ENCODE measurements at regions not wholly inside any gene's neighbourhood (a gene's known extent, or its start where the extent isn't known, plus 50 kb on each side); places are given as distances from the start of the nearest gene placed in this dataset.
"Not testable (repeated sequence)": the region's sequence is repeated elsewhere in the genome, so short reads cannot be mapped to it uniquely, and the experiment has no call there.

DNA sequence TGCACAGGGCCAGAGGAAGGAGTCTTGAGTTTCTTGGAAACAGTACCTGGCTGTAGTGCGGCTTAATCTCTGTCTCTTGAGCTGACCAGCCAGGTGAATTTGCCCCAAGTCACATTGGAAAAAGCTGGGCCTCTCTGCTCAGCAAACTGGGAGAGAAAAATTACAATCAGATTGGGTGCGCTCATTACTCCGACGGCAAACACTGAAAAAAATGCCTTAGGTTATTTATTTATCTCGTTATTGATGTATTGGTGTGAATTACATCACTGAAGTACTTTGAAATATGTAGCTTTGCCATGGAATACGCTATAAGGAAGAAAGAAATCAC, 4493.4 kb upstream of the OR11H1 start:
- CTCF ChIA-PET (ENCODE audit: low intra/inter-chr PET ratio); intact Hi-C loops (cut with micrococcal nuclease): not testable (repeated sequence)

DNA sequence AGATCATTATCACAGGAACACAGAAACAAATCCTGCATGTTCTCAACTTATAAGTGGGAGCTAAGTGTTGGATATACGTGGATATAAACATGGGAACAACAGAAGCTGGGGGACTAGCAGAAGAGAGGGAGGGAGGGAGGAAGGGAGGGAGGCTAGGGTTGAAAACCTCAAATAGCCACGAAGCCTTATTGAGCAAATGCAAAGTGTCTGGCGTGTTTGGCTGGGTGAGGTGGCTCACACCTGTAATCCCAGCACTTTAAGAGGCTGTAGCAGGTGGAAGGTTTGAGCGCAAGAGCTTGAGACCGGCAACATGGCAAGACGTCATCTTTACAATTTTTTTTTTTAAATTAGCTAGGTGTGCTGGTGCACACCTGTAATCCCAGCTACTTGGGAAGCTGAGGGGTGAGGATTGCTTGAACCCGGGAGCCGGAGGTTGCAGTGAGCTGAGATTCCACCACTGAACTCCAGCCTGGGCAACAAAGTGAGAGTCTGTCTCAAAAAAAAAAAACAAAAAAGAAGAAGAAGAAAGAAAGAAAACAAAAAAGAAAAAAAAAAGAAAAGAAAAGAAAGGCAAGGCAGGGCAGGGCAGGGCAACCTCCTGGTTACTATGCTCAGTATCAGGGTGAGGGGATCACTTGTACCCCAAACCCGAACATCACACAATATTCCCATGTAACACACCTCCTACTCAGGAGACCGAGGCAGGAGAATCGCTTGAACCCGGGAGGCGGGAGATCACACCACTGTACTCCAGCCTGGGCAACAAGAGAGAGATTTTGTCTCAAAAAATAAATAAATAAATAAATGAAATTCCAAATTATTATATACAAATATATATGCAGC, 4492.7 kb upstream of the OR11H1 start:
- H3K79me2 ChIP-seq (ENCODE audit: control insufficient read depth, insufficient read depth, low read length); H3K4me3 ChIP-seq; BruUV-seq (replicated peaks); H3K4me1 ChIP-seq (replicated peaks in 1 of 2; ENCODE audit: control insufficient read depth in 2 of 2, insufficient read depth in 2 of 2, low read length in 2 of 2); CTCF ChIA-PET (ENCODE audit: low intra/inter-chr PET ratio); H3K9me3 ChIP-seq (replicated peaks; ENCODE audit: control insufficient read depth, insufficient read depth, low read depth, low read length); H2AFZ ChIP-seq (ENCODE audit: low read depth, low read length); intact Hi-C loops (cut with micrococcal nuclease); H4K20me1 ChIP-seq (replicated peaks; ENCODE audit: control insufficient read depth, insufficient read depth, low read length); POLR2A ChIA-PET; H3K9ac ChIP-seq (ENCODE audit: insufficient read depth in 1 of 2, low read depth in 2 of 2, low read length in 2 of 2); FAIRE-seq; H3K4me2 ChIP-seq (ENCODE audit: insufficient read depth, low read length); in situ Hi-C loops (cut with MboI); H3K27ac ChIP-seq (ENCODE audit: extremely low read depth, low read depth, low read length); H3K27me3 ChIP-seq (ENCODE audit: control insufficient read depth in 2 of 2, insufficient read depth in 2 of 2, low read length in 2 of 2); H3K36me3 ChIP-seq (ENCODE audit: control insufficient read depth, insufficient read depth, low read length); H3K9me1 ChIP-seq (ENCODE audit: control insufficient read depth, insufficient read depth, low read length): not testable (repeated sequence)
- peak in 1 of 4 experiments; percentile 13 for DNase-seq (ENCODE audit: extremely low read depth in 1 of 4, low spot score in 3 of 4)
- 2% methylated on average over 13 of the region's 13 CpGs for WGBS (ENCODE audit: insufficient coverage, low coverage, missing lambda C conversion rate)
- ATAC-seq = 0 out of 3 replicates have a peak, but pooled peaks have one; percentile 24

More for the DNA sequence above, 4493.4 kb upstream of the OR11H1 start:
- H3K27ac ChIP-seq (ENCODE audit: extremely low read depth, low read depth, low read length); H3K79me2 ChIP-seq (ENCODE audit: control insufficient read depth, insufficient read depth, low read length); H4K20me1 ChIP-seq (replicated peaks; ENCODE audit: control insufficient read depth, insufficient read depth, low read length); H3K9ac ChIP-seq (ENCODE audit: insufficient read depth in 1 of 2, low read depth in 2 of 2, low read length in 2 of 2); H3K9me1 ChIP-seq (ENCODE audit: control insufficient read depth, insufficient read depth, low read length); POLR2A ChIA-PET; H3K4me1 ChIP-seq (replicated peaks in 1 of 2; ENCODE audit: control insufficient read depth in 2 of 2, insufficient read depth in 2 of 2, low read length in 2 of 2); FAIRE-seq; H3K4me3 ChIP-seq; H3K27me3 ChIP-seq (ENCODE audit: control insufficient read depth in 2 of 2, insufficient read depth in 2 of 2, low read length in 2 of 2); H2AFZ ChIP-seq (ENCODE audit: low read depth, low read length); ATAC-seq; H3K9me3 ChIP-seq (replicated peaks; ENCODE audit: control insufficient read depth, insufficient read depth, low read depth, low read length); DNase-seq (ENCODE audit: extremely low read depth in 1 of 4, low spot score in 3 of 4); H3K4me2 ChIP-seq (ENCODE audit: insufficient read depth, low read length); H3K36me3 ChIP-seq (ENCODE audit: control insufficient read depth, insufficient read depth, low read length); BruUV-seq (replicated peaks): not testable (repeated sequence)
- in situ Hi-C loops (cut with MboI) = loop anchor here (5.0 kb wide), 1 partner anchor 652 kb away; no protein-coding TSS in a partner anchor
- 1% methylated on average over 6 of the region's 6 CpGs for WGBS (ENCODE audit: insufficient coverage, low coverage, missing lambda C conversion rate)

DNA sequence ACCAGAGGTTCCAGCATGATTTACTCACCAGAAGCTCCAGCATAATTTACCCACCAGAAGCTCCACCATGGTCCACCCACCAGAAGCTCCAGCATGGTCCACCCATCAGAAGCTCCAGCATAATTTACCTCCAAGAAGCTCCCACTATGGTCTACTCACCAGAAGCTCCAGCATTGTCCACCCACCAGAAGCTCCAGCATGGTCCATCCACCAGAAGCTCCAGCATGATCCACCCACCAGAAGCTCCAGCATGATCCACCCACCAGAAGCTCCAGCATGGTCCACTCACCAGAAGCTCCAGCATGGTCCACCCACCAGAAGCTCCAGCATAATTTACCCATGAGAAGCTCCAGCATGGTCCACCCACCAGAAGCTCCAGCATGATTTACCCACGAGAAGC, 4490.7 kb upstream of the OR11H1 start:
- H3K79me2 ChIP-seq (ENCODE audit: control insufficient read depth, insufficient read depth, low read length); FAIRE-seq; BruUV-seq (replicated peaks); H3K4me1 ChIP-seq (replicated peaks in 1 of 2; ENCODE audit: control insufficient read depth in 2 of 2, insufficient read depth in 2 of 2, low read length in 2 of 2); H3K9me1 ChIP-seq (ENCODE audit: control insufficient read depth, insufficient read depth, low read length); H3K4me3 ChIP-seq; H3K27me3 ChIP-seq (ENCODE audit: control insufficient read depth in 2 of 2, insufficient read depth in 2 of 2, low read length in 2 of 2); H3K36me3 ChIP-seq (ENCODE audit: control insufficient read depth, insufficient read depth, low read length); H3K9me3 ChIP-seq (replicated peaks; ENCODE audit: control insufficient read depth, insufficient read depth, low read depth, low read length); intact Hi-C loops (cut with micrococcal nuclease); H2AFZ ChIP-seq (ENCODE audit: low read depth, low read length); POLR2A ChIA-PET; H3K27ac ChIP-seq (ENCODE audit: extremely low read depth, low read depth, low read length); CTCF ChIA-PET (ENCODE audit: low intra/inter-chr PET ratio); in situ Hi-C loops (cut with MboI); ATAC-seq; H4K20me1 ChIP-seq (replicated peaks; ENCODE audit: control insufficient read depth, insufficient read depth, low read length); H3K9ac ChIP-seq (ENCODE audit: insufficient read depth in 1 of 2, low read depth in 2 of 2, low read length in 2 of 2); DNase-seq (ENCODE audit: extremely low read depth in 1 of 4, low spot score in 3 of 4); H3K4me2 ChIP-seq (ENCODE audit: insufficient read depth, low read length): not testable (repeated sequence)
- 0% methylated on average over 1 of the region's 1 CpG for WGBS (ENCODE audit: insufficient coverage, low coverage, missing lambda C conversion rate)

DNA sequence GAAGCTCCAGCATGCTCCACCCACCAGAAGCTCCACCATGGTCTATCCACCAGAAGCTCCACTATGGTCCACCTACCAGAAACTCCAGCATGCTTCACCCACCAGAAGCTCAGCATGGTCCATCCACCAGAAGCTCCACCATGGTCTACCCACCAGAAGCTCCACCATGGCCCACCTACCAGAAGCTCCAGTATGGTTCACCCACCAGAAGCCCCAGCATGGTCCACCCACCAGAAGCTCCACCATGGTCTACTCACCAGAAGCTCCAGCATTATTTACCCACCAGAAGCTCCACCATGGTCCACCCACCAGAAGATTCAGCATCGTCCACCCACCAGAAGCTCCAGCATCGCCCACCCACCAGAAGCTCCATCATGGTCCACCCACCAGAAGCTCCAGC, 4490.2 kb upstream of the OR11H1 start:
- ATAC-seq = not testable (repeated sequence)

More for the DNA sequence above, 4490.2 kb upstream of the OR11H1 start:
- H3K9me1 ChIP-seq (ENCODE audit: control insufficient read depth, insufficient read depth, low read length); H3K9ac ChIP-seq (ENCODE audit: insufficient read depth in 1 of 2, low read depth in 2 of 2, low read length in 2 of 2); H2AFZ ChIP-seq (ENCODE audit: low read depth, low read length); POLR2A ChIA-PET; BruUV-seq (replicated peaks); H3K27me3 ChIP-seq (ENCODE audit: control insufficient read depth in 2 of 2, insufficient read depth in 2 of 2, low read length in 2 of 2); in situ Hi-C loops (cut with MboI); FAIRE-seq; intact Hi-C loops (cut with micrococcal nuclease); H3K4me2 ChIP-seq (ENCODE audit: insufficient read depth, low read length); H3K4me1 ChIP-seq (replicated peaks in 1 of 2; ENCODE audit: control insufficient read depth in 2 of 2, insufficient read depth in 2 of 2, low read length in 2 of 2); H3K36me3 ChIP-seq (ENCODE audit: control insufficient read depth, insufficient read depth, low read length); H3K27ac ChIP-seq (ENCODE audit: extremely low read depth, low read depth, low read length); DNase-seq (ENCODE audit: extremely low read depth in 1 of 4, low spot score in 3 of 4); H3K9me3 ChIP-seq (replicated peaks; ENCODE audit: control insufficient read depth, insufficient read depth, low read depth, low read length); H4K20me1 ChIP-seq (replicated peaks; ENCODE audit: control insufficient read depth, insufficient read depth, low read length); H3K4me3 ChIP-seq; CTCF ChIA-PET (ENCODE audit: low intra/inter-chr PET ratio); H3K79me2 ChIP-seq (ENCODE audit: control insufficient read depth, insufficient read depth, low read length): not testable (repeated sequence)
- WGBS (ENCODE audit: insufficient coverage, low coverage, missing lambda C conversion rate) = 0% methylated on average over 2 of the region's 2 CpGs

All from K562 (cell line).